GM21786 (cell line): ENCODE measurements at regions not wholly inside any gene's neighbourhood (a gene's known extent, or its start where the extent isn't known, plus 50 kb on each side); places are given as distances from the start of the nearest gene placed in this dataset.

ENCODE experiments used
- ATAC-seq: cut with Tn5 transposase; IDR thresholded peaks from one replicate; pipeline ENCODE4 v1.9.1; 2021; ENCODE audit not compliant: unreplicated experiment

- ATAC-seq = no peak
Measured at GRCh38 chr15:62528505-62528904, 363.4 kb upstream of the C2CD4B start.

- no peak for ATAC-seq
Measured at GRCh38 chr15:62532367-62532766, 367.3 kb upstream of the C2CD4B start.

GRCh38 chr15:62533687-62534086 lies 368.6 kb upstream of the C2CD4B start:
- no peak for ATAC-seq

GRCh38 chr15:62534996-62535395 lies 369.9 kb upstream of the C2CD4B start:
- ATAC-seq = no peak

- no peak for ATAC-seq
Measured at GRCh38 chr15:62539236-62539635, 374.2 kb upstream of the C2CD4B start.

GRCh38 chr15:62541250-62541649 lies 376.2 kb upstream of the C2CD4B start:
- ATAC-seq = no peak

GRCh38 chr15:62541846-62542245 lies 376.8 kb upstream of the C2CD4B start:
- no peak for ATAC-seq

- ATAC-seq = no peak
Measured at GRCh38 chr15:62544446-62544845, 379.4 kb upstream of the C2CD4B start.

GRCh38 chr15:62545467-62546227 lies 380.6 kb upstream of the C2CD4B start:
- no peak for ATAC-seq

GRCh38 chr15:62546628-62547027 lies 381.5 kb upstream of the C2CD4B start:
- ATAC-seq = no peak

- no peak for ATAC-seq
Measured at GRCh38 chr15:62547584-62547983, 382.5 kb upstream of the C2CD4B start.

- no peak for ATAC-seq
Measured at GRCh38 chr15:62549345-62549970, 384.4 kb upstream of the C2CD4B start.

GRCh38 chr15:62550106-62550505 lies 385.0 kb upstream of the C2CD4B start:
- no peak for ATAC-seq

GRCh38 chr15:62552444-62552843 lies 387.4 kb upstream of the C2CD4B start:
- ATAC-seq = no peak

GRCh38 chr15:62553911-62554563 lies 389.0 kb upstream of the C2CD4B start:
- ATAC-seq = no peak

GRCh38 chr15:62558640-62559380 lies 393.7 kb upstream of the C2CD4B start:
- no peak for ATAC-seq

GRCh38 chr15:62559381-62559733 lies 394.3 kb upstream of the C2CD4B start:
- ATAC-seq = no peak

- no peak for ATAC-seq
Measured at GRCh38 chr15:62561059-62561519, 396.0 kb upstream of the C2CD4B start.

GRCh38 chr15:62561571-62561970 lies 396.5 kb upstream of the C2CD4B start:
- no peak for ATAC-seq

- ATAC-seq = no peak
Measured at GRCh38 chr15:62564886-62565633, 400.0 kb upstream of the C2CD4B start.

GRCh38 chr15:62565634-62566026 lies 400.5 kb upstream of the C2CD4B start:
- ATAC-seq = no peak
